ENCODE measurements at regions not wholly inside any gene's neighbourhood (a gene's known extent, or its start where the extent isn't known, plus 50 kb on each side); places are given as distances from the start of the nearest gene placed in this dataset.
"Not testable (repeated sequence)": the region's sequence is repeated elsewhere in the genome, so short reads cannot be mapped to it uniquely, and the experiment has no call there.

- DNase-seq = no peak
Measured at GRCh38 chr18:49731860-49732311, 81.4 kb downstream of the ACAA2 start.

GRCh38 chr18:49731421-49731841, 81.9 kb downstream of the ACAA2 start:
- DNase-seq = no peak

DNA sequence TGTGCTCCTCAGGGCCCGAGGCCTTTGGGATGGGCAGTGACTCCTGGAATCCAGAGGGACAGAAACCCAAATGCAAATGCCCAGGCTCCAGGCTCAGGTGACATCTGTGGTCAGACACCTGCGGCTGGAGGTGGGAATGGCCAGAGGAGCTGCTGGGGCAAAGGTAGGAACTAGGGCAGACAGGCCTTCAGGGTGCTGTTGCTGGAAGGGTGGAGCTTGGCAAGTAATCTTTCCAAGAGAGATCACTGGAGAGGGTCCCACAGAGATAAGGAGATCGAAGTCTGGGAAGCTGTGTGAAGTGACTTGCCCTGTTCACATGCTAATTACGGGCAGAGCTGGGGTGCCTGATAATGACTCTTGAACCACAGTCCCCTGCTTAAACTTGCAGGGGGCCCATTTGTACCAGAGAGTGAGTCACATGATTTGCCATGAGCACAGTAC, 82.4 kb downstream of the ACAA2 start:
- no peak for DNase-seq

GRCh38 chr18:49728542-49728941, 84.8 kb downstream of the ACAA2 start:
- DNase-seq = no peak

DNA sequence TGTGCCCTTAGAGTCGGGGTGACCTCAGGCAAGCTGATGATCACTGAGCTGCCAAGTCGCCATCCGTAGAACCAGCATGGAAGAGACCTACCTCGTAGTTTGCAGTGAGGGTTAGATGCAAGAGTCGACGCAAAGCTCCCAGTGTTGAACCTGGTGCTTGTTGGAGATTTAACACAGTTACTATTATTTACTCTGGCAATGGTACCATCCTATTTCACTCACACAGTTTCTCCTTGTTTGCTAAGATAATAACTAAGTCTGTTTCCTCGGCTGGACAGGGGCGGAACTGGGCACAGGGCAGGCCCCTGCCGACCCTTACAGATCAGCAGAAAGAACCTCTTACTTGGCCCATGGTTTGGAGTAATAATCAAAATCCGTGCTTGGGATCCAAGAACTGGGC, 85.5 kb downstream of the ACAA2 start:
- DNase-seq = no peak

DNA sequence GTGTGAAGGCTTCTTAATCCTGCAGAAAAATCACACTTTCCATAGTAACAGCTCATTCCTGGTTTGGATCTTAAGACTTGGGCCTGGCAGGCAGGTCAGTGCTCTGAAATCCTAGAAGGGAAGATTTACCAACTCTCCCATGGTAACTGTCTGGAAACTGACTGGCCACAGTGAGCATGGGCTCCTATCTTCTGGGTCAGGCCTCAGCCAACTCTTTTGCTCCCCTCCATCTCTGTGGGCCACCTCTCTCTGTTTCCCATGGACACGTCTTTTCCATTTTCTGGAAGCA, 86.7 kb downstream of the ACAA2 start:
- DNase-seq = no peak

- no peak for DNase-seq
Measured at GRCh38 chr18:49725809-49726674, 87.3 kb downstream of the ACAA2 start.

- DNase-seq = peak; percentile 6
Measured at GRCh38 chr18:49723648-49724180, 89.6 kb downstream of the ACAA2 start.

GRCh38 chr18:49722477-49722876, 90.9 kb downstream of the ACAA2 start:
- no peak for DNase-seq

- DNase-seq = no peak
Measured at GRCh38 chr18:49721981-49722380, 91.4 kb downstream of the ACAA2 start.

DNA sequence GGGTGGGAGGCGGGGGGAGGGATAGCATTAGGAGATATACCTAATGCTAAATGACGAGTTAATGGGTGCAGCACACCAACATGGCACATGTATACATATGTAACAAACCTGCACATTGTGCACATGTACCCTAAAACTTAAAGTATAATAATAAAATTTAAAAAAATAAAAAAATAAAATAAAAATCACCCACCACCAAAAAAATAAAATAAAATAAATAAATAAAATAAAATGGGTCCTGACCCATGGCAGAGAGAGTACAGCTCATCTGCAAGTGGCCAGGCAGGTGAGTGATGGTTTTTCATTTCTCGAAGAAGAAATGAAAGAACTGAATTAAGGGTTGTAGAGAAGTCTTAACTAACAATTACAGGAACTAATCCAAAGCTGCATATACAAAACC, 92.4 kb downstream of the ACAA2 start:
- DNase-seq = not testable (repeated sequence)

DNA sequence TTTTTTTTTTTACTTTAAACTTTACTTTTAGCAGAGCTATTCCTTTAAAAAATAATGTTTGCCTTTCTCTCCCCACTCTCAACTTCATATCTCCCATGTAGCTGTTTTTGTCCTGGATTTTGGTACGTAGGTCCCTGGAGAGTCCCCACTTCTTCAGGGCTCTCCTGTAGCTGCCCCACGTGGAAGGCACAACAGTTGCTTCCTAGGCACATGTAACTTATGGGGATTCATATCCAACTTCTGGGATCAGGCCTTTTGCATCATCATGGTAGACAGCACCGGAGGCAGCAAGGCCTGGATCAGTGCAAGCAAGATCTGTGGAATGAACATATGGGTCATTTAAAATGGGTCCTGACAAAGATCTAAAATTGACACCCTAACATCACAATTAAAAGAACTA, 95.7 kb downstream of the ACAA2 start:
- DNase-seq = no peak

DNA sequence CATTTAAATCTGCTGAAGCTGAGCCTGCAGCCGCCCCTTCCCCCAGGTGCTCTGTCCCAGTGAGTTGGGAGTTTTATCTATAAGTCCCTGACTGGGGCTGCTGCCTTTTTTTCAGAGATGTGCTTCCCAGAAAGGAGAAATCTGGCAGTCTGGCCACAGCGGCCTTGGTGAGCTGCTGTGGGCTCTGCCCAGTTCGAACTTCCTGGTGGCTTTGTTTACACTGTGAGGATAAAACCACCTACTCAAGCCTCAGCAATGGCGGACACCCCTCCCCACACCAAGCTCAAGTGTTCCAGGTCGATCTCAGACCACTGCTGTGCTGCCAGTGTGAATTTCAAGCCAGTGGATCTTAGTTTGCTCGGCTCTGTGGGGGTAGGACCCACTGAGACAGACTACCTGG, 97.3 kb downstream of the ACAA2 start:
- DNase-seq = no peak

GRCh38 chr18:49709347-49709690, 104.0 kb downstream of the ACAA2 start:
- DNase-seq = no peak

- no peak for DNase-seq
Measured at GRCh38 chr18:49708662-49709346, 104.5 kb downstream of the ACAA2 start.

- no peak for DNase-seq
Measured at GRCh38 chr18:49707599-49707998, 105.7 kb downstream of the ACAA2 start.

- no peak for DNase-seq
Measured at GRCh38 chr18:49704334-49704733, 109.0 kb downstream of the ACAA2 start.

DNA sequence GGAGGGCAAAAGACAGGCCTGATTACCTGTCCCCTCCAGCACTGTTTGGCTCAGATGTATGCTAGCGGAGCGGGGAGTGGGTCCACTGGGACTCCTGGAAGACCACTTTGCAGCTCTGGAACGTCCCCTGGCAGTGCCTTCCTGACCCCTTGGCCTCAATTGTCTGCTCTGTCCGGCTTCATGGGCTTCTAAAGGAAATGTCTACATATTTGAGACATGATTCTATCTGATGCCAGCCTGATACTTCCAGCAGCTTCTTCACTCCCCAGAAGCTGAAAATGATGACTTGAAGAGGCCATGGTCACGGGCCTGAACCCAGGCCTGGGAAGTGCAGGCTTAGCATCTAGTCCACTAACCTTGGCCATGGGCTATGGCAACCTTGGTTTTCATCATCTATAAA, 112.1 kb downstream of the ACAA2 start:
- no peak for DNase-seq

DNA sequence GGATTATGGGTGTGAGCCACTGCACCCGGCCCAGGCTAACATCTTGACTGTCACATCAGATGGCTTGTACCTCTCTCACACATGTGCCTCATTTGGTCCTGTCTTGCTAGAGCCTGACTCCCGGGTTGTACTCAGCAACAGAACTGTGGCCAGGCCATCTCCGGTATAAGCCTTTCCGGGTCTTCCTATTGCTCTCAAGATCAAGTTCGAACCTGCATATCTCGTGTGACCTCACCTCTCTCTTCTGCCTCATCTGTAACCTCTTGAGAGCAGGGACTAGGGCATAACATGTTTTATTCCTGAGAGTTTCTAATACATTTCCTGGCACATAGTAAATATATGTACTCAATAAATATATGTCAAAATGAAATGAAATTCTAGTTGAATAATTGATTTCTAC, 114.0 kb downstream of the ACAA2 start:
- no peak for DNase-seq

GRCh38 chr18:49698525-49699025, 114.8 kb downstream of the ACAA2 start:
- no peak for DNase-seq

DNA sequence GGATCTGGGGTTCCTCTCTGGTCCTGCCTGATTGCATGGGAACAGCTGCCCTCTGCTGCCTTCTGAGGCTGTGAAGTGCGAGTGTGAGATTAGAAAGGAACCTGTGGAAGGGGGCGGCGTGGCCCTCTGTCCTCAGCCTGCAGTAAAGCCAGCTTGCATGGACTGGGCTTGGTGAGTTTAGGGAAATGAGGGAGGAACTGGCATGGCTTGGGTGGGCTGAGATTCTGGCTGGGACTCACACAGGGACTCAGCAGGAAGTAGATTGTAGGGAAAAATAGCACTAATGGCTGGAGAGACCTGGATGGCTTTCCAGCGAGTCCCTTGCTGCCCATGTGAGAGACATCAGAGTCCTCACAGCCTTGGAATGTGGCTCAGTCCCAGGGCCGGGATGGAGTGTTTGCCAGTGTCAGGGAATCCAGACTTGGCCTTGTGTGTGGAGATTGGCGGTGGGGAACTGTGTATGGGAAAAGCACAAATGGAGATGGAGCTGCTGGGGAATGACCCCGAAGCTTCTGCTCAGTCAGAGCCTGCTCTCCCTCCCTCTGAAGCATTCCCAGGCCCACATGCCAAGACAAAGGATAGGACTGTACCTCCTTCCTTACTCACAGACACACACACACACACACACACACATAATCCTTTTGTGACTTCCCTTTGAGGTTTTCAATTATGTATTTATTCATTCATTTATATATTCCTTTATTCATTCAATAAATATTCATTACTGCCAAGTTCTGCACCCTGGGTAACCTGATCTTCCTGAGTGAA, 115.4 kb downstream of the ACAA2 start:
- no peak for DNase-seq

DNA sequence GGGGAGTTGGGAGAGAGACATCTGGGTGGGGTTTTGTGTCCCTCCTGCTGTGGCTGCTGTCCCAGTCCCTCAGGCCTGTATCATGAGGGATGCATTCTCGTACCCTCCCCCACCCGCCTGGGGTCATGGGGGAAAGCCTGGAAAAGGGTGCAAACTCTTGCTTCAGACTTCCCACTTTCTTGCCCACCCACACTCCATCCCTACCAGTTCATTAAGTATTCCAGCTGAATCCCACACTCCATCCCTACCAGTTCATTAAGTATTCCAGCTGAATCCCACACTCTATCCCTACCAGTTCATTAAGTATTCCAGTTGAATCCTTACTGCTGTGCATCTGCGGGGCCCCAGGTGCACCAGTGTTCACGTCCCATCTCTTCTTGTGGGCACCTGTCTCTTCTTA, 116.3 kb downstream of the ACAA2 start:
- DNase-seq = no peak

DNA sequence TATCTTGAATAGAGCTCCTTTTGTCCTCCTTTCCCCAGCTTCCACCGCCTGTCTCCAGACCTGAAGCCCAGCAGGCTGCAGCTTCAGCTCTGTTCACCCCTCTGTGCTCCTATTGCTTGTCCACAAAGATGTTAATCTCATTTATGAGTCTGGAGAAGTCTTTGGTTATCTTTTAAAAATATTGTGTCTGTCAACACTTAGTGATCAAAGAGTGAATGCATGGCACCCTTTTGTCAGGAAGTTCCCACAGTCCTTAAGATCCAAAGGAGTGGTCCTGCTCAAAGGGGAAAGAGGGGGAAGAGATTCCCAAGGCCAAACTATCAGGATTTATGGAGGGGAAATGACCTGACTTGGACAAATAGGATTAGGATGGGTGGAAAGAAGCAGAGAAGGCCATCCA, 118.9 kb downstream of the ACAA2 start:
- DNase-seq = no peak

DNA sequence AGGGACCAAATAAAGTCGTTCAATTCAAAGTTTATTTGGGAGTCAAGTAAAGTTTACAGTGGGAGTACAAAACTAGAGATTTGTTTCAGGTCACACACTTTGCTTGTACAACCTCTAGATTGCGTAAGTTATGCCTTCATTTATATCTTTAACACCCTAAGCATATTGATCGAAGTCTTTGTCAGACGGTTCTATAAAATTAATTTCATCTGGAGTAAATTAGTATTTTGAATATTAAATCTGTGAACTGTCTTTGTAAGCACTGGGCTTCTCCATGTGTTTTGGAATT, 119.7 kb downstream of the ACAA2 start:
- DNase-seq = no peak

All from CD4-positive, alpha-beta T cell treated with Interleukin-4 for 4 hours (primary cell).